GM10248 (cell line): ENCODE measurements at regions not wholly inside any gene's neighbourhood (a gene's known extent, or its start where the extent isn't known, plus 50 kb on each side); places are given as distances from the start of the nearest gene placed in this dataset.

Experiments
- CTCF ChIA-PET: fragments of 300-600 bp; sonication (Branson Sonifier 250); formaldehyde crosslinking; extraction: SDS; loops from one replicate; lab custom pipeline; 2021; ENCODE audit warnings: antibody characterized with exemption; lab: Yijun Ruan, JAX
- POLR2A ChIA-PET: fragments of 350-650 bp; sonication (Branson Sonifier 250); formaldehyde crosslinking; extraction: SDS; loops from one replicate; lab custom pipeline; 2020; ENCODE audit warnings: antibody characterized with exemption; lab: Yijun Ruan, JAX
- DNase-seq: peaks from one replicate; pipeline ENCODE4 v3.0.0; 2012; ENCODE audit errors: extremely low spot score
- CTCF ChIP-seq: IDR thresholded peaks from 2 replicates; pipeline ENCODE4 v1.5.1; 2012; ENCODE audit warnings: mild to moderate bottlenecking, low read depth; ENCODE audit errors: extremely low read depth, missing control alignments, control extremely low read depth

- ChIA-PET CTCF (no interaction called here), POLR2A (no interaction called here)
- DNase-seq, result no peak
- TF ChIP-seq CTCF, result no peak
Measured at GRCh38 chr17:36697903-36698530, 96.6 kb downstream of the MRM1 start.

GRCh38 chr17:36701429-36702099 lies 100.2 kb downstream of the MRM1 start:
- DNase-seq, result no peak
- TF ChIP-seq CTCF, result no peak
- ChIA-PET POLR2A (no interaction called here), CTCF (no interaction called here)

GRCh38 chr17:36702636-36703035 lies 101.3 kb downstream of the MRM1 start:
- ChIA-PET CTCF (no interaction called here), POLR2A (no interaction called here)

GRCh38 chr17:36703860-36704266 lies 102.5 kb downstream of the MRM1 start:
- POLR2A ChIA-PET, result no interaction called here

More at GRCh38 chr17:36702636-36703035, 101.3 kb downstream of the MRM1 start:
- DNase-seq, result no peak
- no peak for TF ChIP-seq CTCF

DNA sequence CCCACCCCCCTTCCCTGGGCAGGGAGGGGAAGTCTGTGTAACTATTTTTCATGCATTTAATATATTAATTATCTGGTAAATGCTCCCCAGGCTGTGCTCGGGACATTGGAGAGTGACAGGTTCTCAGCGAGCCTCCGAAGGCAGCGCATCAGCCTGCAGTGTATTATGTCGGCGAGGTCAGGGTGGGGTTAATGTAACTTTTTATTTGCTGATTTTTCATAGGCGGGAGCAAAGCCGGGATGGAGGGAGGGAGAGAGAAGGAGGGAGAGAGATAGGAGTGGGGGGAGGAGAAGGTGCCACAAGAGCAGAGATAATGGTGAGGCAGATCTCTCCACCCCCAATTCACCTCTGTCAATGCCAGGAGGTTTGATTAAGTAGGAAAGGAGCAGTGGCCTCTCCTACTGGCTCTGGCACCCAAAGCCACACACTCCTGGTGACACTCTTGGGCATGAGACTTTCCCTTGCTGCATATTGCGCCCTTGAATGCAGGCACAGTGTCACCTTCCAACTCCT lies 104.0 kb downstream of the MRM1 start:
- ChIA-PET CTCF (interaction anchor here (0.8 to 1.4 kb wide), 5 partner anchors 12 to 79 kb away, joined by 3 to 4 read pairs (median 3); no protein-coding TSS in a partner anchor), POLR2A (no interaction called here)
- DNase-seq, result no peak
- no peak for TF ChIP-seq CTCF

More at GRCh38 chr17:36703860-36704266, 102.5 kb downstream of the MRM1 start:
- CTCF ChIA-PET, result interaction anchor here (1.0 kb wide), 1 partner anchor 75 kb away, joined by 3 read pairs; no protein-coding TSS in a partner anchor
- peak; percentile 53 for DNase-seq
- no peak for TF ChIP-seq CTCF

DNA sequence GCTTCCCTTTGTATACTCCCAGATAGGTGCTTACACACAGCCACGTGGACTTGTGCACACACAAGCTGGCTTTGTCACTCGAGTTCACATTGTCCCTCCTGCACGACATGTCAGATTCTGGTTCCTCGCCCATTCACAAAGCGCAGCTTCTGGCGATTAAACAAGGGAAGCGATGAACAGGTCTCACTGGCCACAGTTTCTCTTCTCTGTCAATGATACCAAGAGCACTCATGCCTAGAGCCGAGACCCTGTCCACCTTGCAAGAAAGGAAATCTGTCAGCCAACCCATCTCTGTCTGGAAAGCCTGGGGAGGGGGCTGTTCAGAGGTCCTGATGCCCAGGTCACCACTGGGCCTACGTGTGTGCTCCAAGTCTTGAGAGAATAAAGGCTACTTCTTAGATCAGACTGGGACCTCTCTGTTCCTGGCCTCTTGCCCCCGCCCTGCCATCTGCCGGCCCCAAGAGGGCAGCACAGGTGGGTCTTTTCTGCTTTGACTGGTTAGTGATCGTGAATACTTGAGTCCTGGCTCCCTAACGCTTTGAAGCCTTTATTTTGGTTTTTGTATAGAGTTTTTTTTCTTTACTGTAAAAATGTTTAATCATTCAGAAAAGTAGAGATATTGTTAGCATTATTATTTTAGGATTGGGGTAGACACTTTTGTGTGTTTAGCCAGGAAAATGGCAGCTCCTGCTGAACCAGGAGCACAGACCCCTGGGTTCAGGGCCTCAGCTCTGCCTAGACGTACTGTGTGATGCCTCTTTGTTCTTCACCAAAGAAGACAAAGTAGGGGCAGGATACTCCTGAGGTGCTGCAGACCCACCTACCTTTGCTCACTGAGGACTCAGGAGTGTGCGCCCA lies 104.7 kb downstream of the MRM1 start:
- TF ChIP-seq CTCF, result peak; percentile 80
- peak; percentile 71 for DNase-seq
- ChIA-PET POLR2A (no interaction called here), CTCF (interaction anchor here (0.6 to 1.6 kb wide), 11 partner anchors 10 to 341 kb away, joined by 3 to 7 read pairs (median 3); no protein-coding TSS in a partner anchor)
